GM13977 (cell line): ENCODE measurements at regions not wholly inside any gene's neighbourhood (a gene's known extent, or its start where the extent isn't known, plus 50 kb on each side); places are given as distances from the start of the nearest gene placed in this dataset.

ENCODE experiments used
- DNase-seq: peaks from one replicate; pipeline ENCODE4 v3.0.0; 2012; ENCODE audit warnings: low spot score
- CTCF ChIP-seq: IDR thresholded peaks from 2 replicates; pipeline ENCODE4 v1.5.1; 2012; ENCODE audit warnings: mild to moderate bottlenecking, control low read depth; ENCODE audit not compliant: insufficient read depth; ENCODE audit errors: extremely low read depth, missing control alignments
- in situ Hi-C: fragments of 300-500 bp; cut with MboI; formaldehyde crosslinking; loops from one replicate; pipeline ENCODE4 v1.12.0; 2022; ENCODE audit warnings: low sequenced_read_pairs, low pct_unique_long_range_greater_than_20kb, mixed read lengths, inconsistent platforms; ENCODE audit not compliant: unreplicated experiment

- in situ Hi-C loops, result no loop called here
- no peak for TF ChIP-seq CTCF
- DNase-seq, result no peak
Measured at GRCh38 chr14:54226103-54226502, 170.7 kb upstream of the CDKN3 start.

- in situ Hi-C loops, result no loop called here
- TF ChIP-seq CTCF, result no peak
- no peak for DNase-seq
Measured at GRCh38 chr14:54226558-54226957, 170.2 kb upstream of the CDKN3 start.

- no peak for DNase-seq
- in situ Hi-C loops, result no loop called here
- no peak for TF ChIP-seq CTCF
Measured at GRCh38 chr14:54229136-54229535, 167.7 kb upstream of the CDKN3 start.

GRCh38 chr14:54230645-54231044, 166.2 kb upstream of the CDKN3 start:
- TF ChIP-seq CTCF, result no peak
- DNase-seq, result no peak
- in situ Hi-C loops, result no loop called here

- in situ Hi-C loops, result no loop called here
- DNase-seq, result no peak
- no peak for TF ChIP-seq CTCF
Measured at GRCh38 chr14:54232735-54233134, 164.1 kb upstream of the CDKN3 start.

GRCh38 chr14:54241517-54241916, 155.3 kb upstream of the CDKN3 start:
- in situ Hi-C loops, result no loop called here
- DNase-seq, result no peak

More at GRCh38 chr14:54241517-54241916, 155.3 kb upstream of the CDKN3 start:
- no peak for TF ChIP-seq CTCF
